ENCODE measurements at regions not wholly inside any gene's neighbourhood (a gene's known extent, or its start where the extent isn't known, plus 50 kb on each side); places are given as distances from the start of the nearest gene placed in this dataset.

DNA sequence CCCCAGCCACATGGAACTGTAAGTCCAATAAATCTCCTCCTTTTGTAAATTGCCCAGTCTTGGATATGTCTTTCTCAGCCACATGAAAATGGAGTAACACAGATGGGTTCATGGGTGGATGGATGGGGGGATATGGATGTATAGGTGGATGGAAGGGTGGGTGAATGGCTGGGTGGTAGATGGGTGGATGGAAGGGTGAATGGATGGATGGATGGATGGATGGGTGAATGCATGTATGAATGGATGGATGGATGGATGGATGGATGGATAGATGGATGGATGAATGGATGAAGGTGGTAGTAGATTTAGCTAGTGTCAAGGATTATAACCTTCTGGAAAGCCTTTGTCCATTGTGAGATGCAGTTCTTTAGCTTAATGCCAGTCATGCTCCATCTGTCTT is 146.1 kb upstream of the ATP2B2 start:
- no peak for TF ChIP-seq EZH2 (IDR thresholded peaks at IDR 0.05)
- no peak for TF ChIP-seq POLR2AphosphoS5 (IDR thresholded peaks at IDR 0.05; ENCODE audit: borderline replicate concordance, low read depth, low read length)
